ENCODE measurements at regions not wholly inside any gene's neighbourhood (a gene's known extent, or its start where the extent isn't known, plus 50 kb on each side); places are given as distances from the start of the nearest gene placed in this dataset.
"Not testable (repeated sequence)": the region's sequence is repeated elsewhere in the genome, so short reads cannot be mapped to it uniquely, and the experiment has no call there.

DNA sequence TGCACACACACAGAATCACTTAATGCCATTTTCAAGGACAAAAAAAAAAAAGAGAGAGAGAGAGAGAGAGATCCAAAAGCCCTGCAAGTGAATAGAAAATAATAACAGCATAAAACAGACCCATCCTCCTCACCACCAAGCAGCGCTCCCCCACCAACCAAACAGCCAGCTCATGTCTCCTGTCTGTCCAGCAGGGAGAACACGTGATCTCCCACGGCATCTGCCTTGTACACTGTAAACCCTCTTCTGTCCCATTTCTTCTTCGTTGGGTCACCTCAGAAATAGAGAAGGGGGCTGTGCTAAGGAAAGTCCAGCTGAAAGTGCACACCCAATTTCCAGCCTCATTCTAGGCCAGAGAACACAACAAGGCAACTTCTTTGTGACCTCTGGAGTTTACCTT, 222.5 kb downstream of the EXOC5 start:
- TF ChIP-seq, protein P1, sequence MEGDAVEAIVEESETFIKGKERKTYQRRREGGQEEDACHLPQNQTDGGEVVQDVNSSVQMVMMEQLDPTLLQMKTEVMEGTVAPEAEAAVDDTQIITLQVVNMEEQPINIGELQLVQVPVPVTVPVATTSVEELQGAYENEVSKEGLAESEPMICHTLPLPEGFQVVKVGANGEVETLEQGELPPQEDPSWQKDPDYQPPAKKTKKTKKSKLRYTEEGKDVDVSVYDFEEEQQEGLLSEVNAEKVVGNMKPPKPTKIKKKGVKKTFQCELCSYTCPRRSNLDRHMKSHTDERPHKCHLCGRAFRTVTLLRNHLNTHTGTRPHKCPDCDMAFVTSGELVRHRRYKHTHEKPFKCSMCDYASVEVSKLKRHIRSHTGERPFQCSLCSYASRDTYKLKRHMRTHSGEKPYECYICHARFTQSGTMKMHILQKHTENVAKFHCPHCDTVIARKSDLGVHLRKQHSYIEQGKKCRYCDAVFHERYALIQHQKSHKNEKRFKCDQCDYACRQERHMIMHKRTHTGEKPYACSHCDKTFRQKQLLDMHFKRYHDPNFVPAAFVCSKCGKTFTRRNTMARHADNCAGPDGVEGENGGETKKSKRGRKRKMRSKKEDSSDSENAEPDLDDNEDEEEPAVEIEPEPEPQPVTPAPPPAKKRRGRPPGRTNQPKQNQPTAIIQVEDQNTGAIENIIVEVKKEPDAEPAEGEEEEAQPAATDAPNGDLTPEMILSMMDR (IDR thresholded peaks at IDR 0.05 in 4 of 5, conservative IDR thresholded peaks at IDR 0.05 in 1 of 5): no peak
- TF ChIP-seq POLR2A (IDR thresholded peaks at IDR 0.05): no peak
- intact Hi-C loops (cut with DNase I; ENCODE audit: low total_unique reads) (no loop called here), in situ Hi-C loops (cut with MboI; ENCODE audit: low sequenced_read_pairs in 4 of 4) (no loop called here)
- Histone ChIP-seq H3K4me3 (no peak overlapping the region), H3K4me1 (no peaks in the 10 kb centered on the region), H3K36me3 (no peaks in the 10 kb centered on the region), H3K9me3 (no peaks in the 10 kb centered on the region), H3K27ac (no peak overlapping the region), H3K27me3 (no peaks in the 10 kb centered on the region)
- no peak for ATAC-seq
- DNase-seq: no peak

DNA sequence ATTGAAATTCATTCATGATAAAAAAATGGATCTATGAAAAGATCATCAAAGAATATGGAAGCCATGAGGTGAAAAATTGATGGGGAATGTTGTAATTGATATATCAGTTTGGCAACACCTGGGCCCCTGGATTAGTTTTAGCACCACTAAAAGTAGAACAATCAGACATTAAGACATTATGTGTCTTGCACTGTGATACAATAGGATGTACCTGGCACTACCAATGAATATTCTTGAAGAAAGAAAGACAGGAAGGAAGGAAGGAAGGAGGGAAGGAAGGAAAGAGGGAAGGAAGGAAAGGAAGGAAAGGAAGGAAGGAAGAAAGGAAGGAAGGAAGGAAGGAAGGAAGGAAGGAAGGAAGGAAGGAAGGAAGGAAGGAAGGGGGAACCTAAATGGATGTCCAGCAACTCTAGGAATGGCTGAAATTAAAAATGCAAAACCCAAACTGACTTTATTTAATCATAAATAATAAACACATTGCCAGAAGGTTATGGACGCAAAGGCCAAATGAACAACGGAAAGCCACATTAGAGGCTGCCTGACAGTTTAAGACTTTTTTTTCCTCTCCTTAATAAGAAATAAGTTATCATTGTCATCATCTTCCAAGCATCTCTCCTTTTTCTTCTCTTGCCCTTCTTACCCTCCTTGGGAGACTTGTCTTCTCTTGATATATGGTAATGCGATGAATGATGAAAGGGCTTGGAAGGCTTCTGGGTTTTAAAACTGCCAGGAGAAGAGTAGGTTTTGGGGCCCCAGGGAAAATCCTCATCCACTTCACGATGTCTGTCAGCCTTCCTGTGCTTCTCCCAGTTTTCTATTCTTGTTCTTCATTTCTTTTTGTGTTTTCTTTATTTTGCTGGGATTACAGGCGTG, 224.4 kb downstream of the EXOC5 start:
- intact Hi-C loops (cut with DNase I; ENCODE audit: low total_unique reads); in situ Hi-C loops (cut with MboI; ENCODE audit: low sequenced_read_pairs in 4 of 4); H3K27ac ChIP-seq; ATAC-seq; H3K4me3 ChIP-seq; H3K4me1 ChIP-seq; H3K27me3 ChIP-seq; H3K9me3 ChIP-seq; H3K36me3 ChIP-seq; DNase-seq: not testable (repeated sequence)

DNA sequence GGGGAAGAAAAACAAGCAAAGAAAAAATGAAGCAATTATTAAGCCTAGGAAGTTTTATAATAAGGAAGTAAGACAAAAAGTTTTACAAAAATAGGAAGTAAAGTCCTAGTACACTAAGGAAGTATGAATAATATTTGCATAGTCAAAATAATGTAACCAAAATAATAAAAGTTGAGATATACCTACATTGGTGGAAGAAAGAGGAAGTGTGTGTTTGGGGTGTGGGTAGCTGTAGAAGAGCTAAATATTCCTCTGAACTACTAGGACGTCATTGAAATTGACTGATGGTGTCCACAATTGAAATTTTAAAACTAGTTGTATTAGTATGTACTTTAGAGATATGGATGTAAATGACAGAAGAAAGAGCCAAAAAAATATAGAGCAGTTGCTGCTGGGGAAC, 228.4 kb upstream of the OTX2 start:
- Histone ChIP-seq H3K9me3 (no peaks in the 10 kb centered on the region), H3K4me1 (no peaks in the 10 kb centered on the region), H3K27me3 (no peaks in the 10 kb centered on the region), H3K4me3 (no peak overlapping the region), H3K36me3 (no peaks in the 10 kb centered on the region), H3K27ac (no peak overlapping the region)
- intact Hi-C loops (cut with DNase I; ENCODE audit: low total_unique reads) (no loop called here), in situ Hi-C loops (cut with MboI; ENCODE audit: low sequenced_read_pairs in 4 of 4) (no loop called here)
- TF ChIP-seq, protein P1 (IDR thresholded peaks at IDR 0.05 in 4 of 5, conservative IDR thresholded peaks at IDR 0.05 in 1 of 5): no peak
- TF ChIP-seq POLR2A (IDR thresholded peaks at IDR 0.05): no peak
- ATAC-seq: no peak
- no peak for DNase-seq

DNA sequence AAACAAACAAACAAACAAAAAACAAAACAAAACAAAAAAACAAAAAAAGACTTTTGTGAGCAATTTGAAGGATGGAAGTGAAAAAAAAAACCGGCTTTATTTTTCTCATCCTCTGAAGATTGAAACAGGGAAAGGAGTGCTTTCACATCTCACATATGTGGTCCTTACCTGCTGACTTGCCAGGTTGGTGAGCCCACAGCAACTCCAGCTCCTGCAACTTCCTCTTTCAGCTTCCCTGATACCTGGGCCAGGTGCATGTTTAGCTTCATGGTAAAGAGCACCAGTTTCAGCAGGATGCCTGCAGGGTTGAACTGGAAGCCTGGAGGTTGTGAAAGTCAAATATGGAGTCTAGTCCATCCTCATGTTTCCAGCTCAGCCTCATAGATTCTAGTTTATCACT, 221.2 kb upstream of the OTX2 start:
- no peak for TF ChIP-seq POLR2A (IDR thresholded peaks at IDR 0.05)
- TF ChIP-seq, protein P1 (IDR thresholded peaks at IDR 0.05 in 4 of 5, conservative IDR thresholded peaks at IDR 0.05 in 1 of 5): no peak

DNA sequence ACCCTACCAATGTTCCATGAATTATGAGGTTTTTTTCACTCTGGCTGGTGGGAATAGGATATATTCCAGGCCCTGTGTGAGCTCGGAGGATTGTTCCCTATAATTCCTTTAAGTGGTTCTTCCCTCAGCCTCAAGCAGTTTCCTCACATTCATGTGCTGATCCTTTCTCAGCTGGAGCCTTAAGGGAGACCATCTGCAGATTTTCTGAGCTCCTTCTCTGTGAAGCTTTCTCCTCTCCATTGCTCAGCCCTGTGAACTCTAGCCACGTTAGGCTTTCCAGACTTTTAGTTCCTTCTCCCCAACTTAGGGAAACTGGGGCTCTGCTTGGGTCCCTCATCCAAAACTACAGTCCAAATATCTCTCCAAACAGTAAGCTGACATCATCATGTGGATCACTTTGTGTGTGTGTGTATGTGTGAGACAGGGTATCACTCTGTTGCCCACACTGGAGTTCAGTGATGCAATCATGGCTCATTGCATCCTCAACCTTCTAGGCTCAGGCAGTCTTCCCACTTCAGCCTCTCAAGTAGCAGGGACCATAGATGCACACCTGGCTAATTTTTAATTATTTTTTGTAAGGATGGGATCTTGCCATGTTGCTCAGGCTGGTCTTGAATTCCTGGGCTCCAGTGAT, 219.5 kb upstream of the OTX2 start:
- no peak for DNase-seq
- Histone ChIP-seq H3K4me3 (no peak overlapping the region), H3K4me1 (no peaks in the 10 kb centered on the region), H3K27me3 (no peaks in the 10 kb centered on the region), H3K36me3 (no peaks in the 10 kb centered on the region), H3K27ac (no peak overlapping the region), H3K9me3 (no peaks in the 10 kb centered on the region)
- intact Hi-C loops (cut with DNase I; ENCODE audit: low total_unique reads) (no loop called here), in situ Hi-C loops (cut with MboI; ENCODE audit: low sequenced_read_pairs in 4 of 4) (no loop called here)
- TF ChIP-seq, protein P1 (IDR thresholded peaks at IDR 0.05 in 4 of 5, conservative IDR thresholded peaks at IDR 0.05 in 1 of 5): no peak
- TF ChIP-seq POLR2A (IDR thresholded peaks at IDR 0.05): no peak
- no peak for ATAC-seq

More for the DNA sequence above, 221.2 kb upstream of the OTX2 start:
- ATAC-seq: no peak
- Histone ChIP-seq H3K4me1 (no peaks in the 10 kb centered on the region), H3K27ac (no peak overlapping the region), H3K4me3 (no peak overlapping the region), H3K27me3 (no peaks in the 10 kb centered on the region), H3K9me3 (no peaks in the 10 kb centered on the region), H3K36me3 (no peaks in the 10 kb centered on the region)
- intact Hi-C loops (cut with DNase I; ENCODE audit: low total_unique reads) (no loop called here), in situ Hi-C loops (cut with MboI; ENCODE audit: low sequenced_read_pairs in 4 of 4) (no loop called here)
- no peak for DNase-seq

Measured in gastrocnemius medialis (tissue), 4 donors.